DOHH2 (cell line): ENCODE measurements at regions not wholly inside any gene's neighbourhood (a gene's known extent, or its start where the extent isn't known, plus 50 kb on each side); places are given as distances from the start of the nearest gene placed in this dataset.

ENCODE experiments used
- H3F3A ChIP-seq: fragments of 200-600 bp; sonication (generic), shearing (Covaris generic); 2 replicates; pipeline ENCODE4 v1.6.0; 2016; ENCODE audit warnings: antibody characterized with exemption, mild to moderate bottlenecking; ENCODE audit not compliant: control insufficient read depth, insufficient read depth
- H3K27ac ChIP-seq: fragments of 200-600 bp; sonication (generic); 2 replicates; pipeline ENCODE4 v1.5.1; 2014; ENCODE audit warnings: low read depth, mild to moderate bottlenecking, low read length, moderate library complexity
- H3K27me3 ChIP-seq: fragments of 200-600 bp; sonication (generic); 2 replicates; pipeline ENCODE4 v1.6.1; 2014; ENCODE audit warnings: mild to moderate bottlenecking, low read length, mixed read lengths; ENCODE audit not compliant: control insufficient read depth
- H3K36me3 ChIP-seq: fragments of 200-600 bp; sonication (generic); 2 replicates; pipeline ENCODE4 v1.6.1; 2014; ENCODE audit warnings: mild to moderate bottlenecking, low read length, moderate library complexity, mixed read lengths; ENCODE audit not compliant: control insufficient read depth
- H3K4me1 ChIP-seq: fragments of 200-600 bp; sonication (generic); 2 replicates; pipeline ENCODE4 v1.6.1; 2014; ENCODE audit warnings: mild to moderate bottlenecking, low read length, mixed read lengths; ENCODE audit not compliant: control insufficient read depth
- H3K4me2 ChIP-seq: fragments of 200-600 bp; sonication (generic); 2 replicates; pipeline ENCODE4 v1.6.0; 2014; ENCODE audit warnings: mild to moderate bottlenecking, low read length, moderate library complexity
- H3K4me3 ChIP-seq: fragments of 200-600 bp; sonication (generic); 2 replicates; pipeline ENCODE4 v1.5.1; 2014; ENCODE audit warnings: mild to moderate bottlenecking, low read length, mixed read lengths
- H3K79me2 ChIP-seq: fragments of 200-600 bp; sonication (generic); 2 replicates; pipeline ENCODE4 v1.6.1; 2014; ENCODE audit warnings: mild to moderate bottlenecking, low read length, mixed read lengths; ENCODE audit not compliant: control insufficient read depth
- H3K9me2 ChIP-seq: fragments of 200-600 bp; sonication (generic); replicated peaks from 2 replicates; pipeline ENCODE4 v1.6.1; 2014; ENCODE audit warnings: mild to moderate bottlenecking, low read length, mixed read lengths; ENCODE audit not compliant: control insufficient read depth
- H3K9me3 ChIP-seq: fragments of 200-600 bp; sonication (generic); 2 replicates; pipeline ENCODE4 v1.6.1; 2014; ENCODE audit warnings: antibody characterized with exemption, low read length, mixed read lengths; ENCODE audit not compliant: control insufficient read depth, insufficient read depth
- H4K20me1 ChIP-seq: fragments of 200-600 bp; sonication (generic); 2 replicates; pipeline ENCODE4 v1.6.0; 2014; ENCODE audit warnings: low read depth, mild to moderate bottlenecking, antibody characterized with exemption, low read length, moderate library complexity; ENCODE audit not compliant: control insufficient read depth, insufficient read depth
- CTCF ChIP-seq: fragments of 200-600 bp; sonication (generic); IDR thresholded peaks from one replicate; pipeline ENCODE4 v1.5.1; 2014; ENCODE audit warnings: antibody characterized with exemption, mild to moderate bottlenecking, low read depth, low read length; ENCODE audit not compliant: poor library complexity, severe bottlenecking
- EZH2phosphoT487 ChIP-seq: fragments of 200-600 bp; sonication (generic); IDR thresholded peaks from 2 replicates; pipeline ENCODE4 v1.6.1; 2017; ENCODE audit warnings: borderline replicate concordance, mild to moderate bottlenecking, antibody characterized with exemption, low read length, moderate library complexity, mixed read lengths

- TF ChIP-seq CTCF (no peak), EZH2phosphoT487 (no peak)
- Histone ChIP-seq H3K27me3 (peaks cover 13% of the 10 kb centered on the region; the same call in 1 of the 2 replicates), H3K4me1 (no peaks in the 10 kb centered on the region), H3K9me2 (no peaks in the 10 kb centered on the region), H3K79me2 (no peaks in the 10 kb centered on the region), H3K36me3 (no peaks in the 10 kb centered on the region), H3F3A (no peaks in the 10 kb centered on the region), H4K20me1 (no peaks in the 10 kb centered on the region), H3K4me3 (no peak overlapping the region), H3K9me3 (no peaks in the 10 kb centered on the region; the same call in 1 of the 2 replicates), H3K27ac (no peak overlapping the region), H3K4me2 (no peak overlapping the region)
Measured at GRCh38 chr22:27146866-27147633, 489.7 kb downstream of the MIAT start.

- Histone ChIP-seq H3K4me1 (no peaks in the 10 kb centered on the region), H3K79me2 (no peaks in the 10 kb centered on the region), H3F3A (no peaks in the 10 kb centered on the region), H3K9me3 (no peaks in the 10 kb centered on the region; the same call in 1 of the 2 replicates), H3K4me3 (no peak overlapping the region), H4K20me1 (no peaks in the 10 kb centered on the region), H3K4me2 (no peak overlapping the region), H3K36me3 (no peaks in the 10 kb centered on the region), H3K9me2 (no peaks in the 10 kb centered on the region), H3K27me3 (peaks cover 13% of the 10 kb centered on the region; the same call in 1 of the 2 replicates), H3K27ac (no peak overlapping the region)
- no peak for TF ChIP-seq EZH2phosphoT487
Measured at GRCh38 chr22:27148055-27148454, 490.7 kb downstream of the MIAT start.

GRCh38 chr22:27148886-27149470 is 491.6 kb downstream of the MIAT start:
- Histone ChIP-seq H3K27ac (no peak overlapping the region), H3K27me3 (peaks cover 13% of the 10 kb centered on the region; the same call in 1 of the 2 replicates), H3K9me2 (no peaks in the 10 kb centered on the region)

More at GRCh38 chr22:27148886-27149470, 491.6 kb downstream of the MIAT start:
- Histone ChIP-seq H3F3A (no peaks in the 10 kb centered on the region), H4K20me1 (no peaks in the 10 kb centered on the region), H3K79me2 (no peaks in the 10 kb centered on the region), H3K9me3 (no peaks in the 10 kb centered on the region; the same call in 1 of the 2 replicates), H3K4me1 (no peaks in the 10 kb centered on the region), H3K4me3 (no peak overlapping the region), H3K36me3 (no peaks in the 10 kb centered on the region), H3K4me2 (no peak overlapping the region)
- TF ChIP-seq EZH2phosphoT487 = no peak
- no peak for TF ChIP-seq CTCF
